ENCODE measurements at regions not wholly inside any gene's neighbourhood (a gene's known extent, or its start where the extent isn't known, plus 50 kb on each side); places are given as distances from the start of the nearest gene placed in this dataset.

DNA sequence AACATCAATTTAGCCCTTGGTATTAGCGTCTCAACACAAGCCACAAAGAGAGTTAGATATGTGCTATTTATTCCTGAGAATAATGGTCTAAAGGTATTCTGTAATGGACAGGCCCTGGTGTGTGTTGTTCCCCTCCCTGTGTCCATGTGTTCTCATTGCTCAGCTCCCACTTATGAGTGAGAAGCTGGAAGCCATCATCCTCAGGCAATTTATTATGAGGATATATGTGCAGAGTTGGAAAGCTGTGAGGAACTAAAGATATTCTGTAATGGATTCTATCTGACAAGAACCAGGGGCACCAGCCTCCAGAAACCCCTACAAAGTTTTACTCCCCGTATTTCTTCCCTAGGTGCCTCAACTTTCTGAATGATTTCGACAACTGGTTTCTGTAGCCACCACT lies 210.8 kb downstream of the GRIN2B start:
- no peaks in the 10 kb centered on the region for H3K4me1 ChIP-seq
- DNase-seq (ENCODE audit: low spot score in 2 of 2), result no peak
- no peak overlapping the region for H3K4me3 ChIP-seq
- H3K36me3 ChIP-seq, result no peaks in the 10 kb centered on the region
- TF ChIP-seq CTCF (IDR thresholded peaks at IDR 0.05), result no peak
- no peak for TF ChIP-seq EP300 (IDR thresholded peaks at IDR 0.05)
- TF ChIP-seq POLR2A (IDR thresholded peaks at IDR 0.05), result no peak
- TF ChIP-seq POLR2AphosphoS5 (IDR thresholded peaks at IDR 0.05), result no peak
- H3K27me3 ChIP-seq, result no peaks in the 10 kb centered on the region
- no peak overlapping the region for H3K27ac ChIP-seq
- WGBS, result 76% methylated on average over 3 of the region's 3 CpGs
- H3K9me3 ChIP-seq, result no peaks in the 10 kb centered on the region

- Histone ChIP-seq H3K27me3 (no peaks in the 10 kb centered on the region), H3K9me3 (no peaks in the 10 kb centered on the region), H3K36me3 (no peaks in the 10 kb centered on the region), H3K4me1 (no peaks in the 10 kb centered on the region), H3K4me3 (no peak overlapping the region), H3K27ac (no peak overlapping the region)
- no peak for TF ChIP-seq CTCF (IDR thresholded peaks at IDR 0.05)
- TF ChIP-seq POLR2A (IDR thresholded peaks at IDR 0.05), result no peak
- TF ChIP-seq POLR2AphosphoS5 (IDR thresholded peaks at IDR 0.05), result no peak
- no peak for TF ChIP-seq EP300 (IDR thresholded peaks at IDR 0.05)
- no peak for DNase-seq (ENCODE audit: low spot score in 2 of 2)
These were observed 211.4 kb downstream of the GRIN2B start for GRCh38 chr12:13769966-13770365.

DNA sequence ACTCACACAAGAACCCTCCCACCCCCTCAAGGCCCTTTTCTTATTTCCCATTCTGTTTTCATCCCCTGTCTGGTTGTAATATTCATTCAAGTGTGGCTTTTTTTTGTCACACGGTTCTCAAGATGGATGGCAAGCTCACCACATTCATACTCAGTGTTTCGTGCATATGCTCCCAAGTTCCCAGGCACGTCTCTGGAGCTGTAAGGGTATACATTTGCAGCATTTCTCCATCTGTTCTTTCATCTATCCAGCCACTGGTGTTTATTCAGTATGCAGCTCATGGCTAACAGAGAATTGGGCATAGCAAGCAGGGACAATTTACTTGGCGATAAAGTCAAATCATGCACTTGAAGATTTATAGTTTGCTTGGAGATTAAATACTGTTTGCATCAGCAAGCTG lies 212.1 kb downstream of the GRIN2B start:
- H3K9me3 ChIP-seq, result no peaks in the 10 kb centered on the region
- no peak for DNase-seq (ENCODE audit: low spot score in 2 of 2)
- H3K4me1 ChIP-seq, result no peaks in the 10 kb centered on the region
- no peaks in the 10 kb centered on the region for H3K36me3 ChIP-seq
- H3K27ac ChIP-seq, result no peak overlapping the region
- no peaks in the 10 kb centered on the region for H3K27me3 ChIP-seq
- no peak overlapping the region for H3K4me3 ChIP-seq
- 69% methylated on average over 4 of the region's 4 CpGs for WGBS
- no peak for TF ChIP-seq CTCF (IDR thresholded peaks at IDR 0.05)
- TF ChIP-seq POLR2A (IDR thresholded peaks at IDR 0.05), result no peak
- TF ChIP-seq POLR2AphosphoS5 (IDR thresholded peaks at IDR 0.05), result no peak
- no peak for TF ChIP-seq EP300 (IDR thresholded peaks at IDR 0.05)

DNA sequence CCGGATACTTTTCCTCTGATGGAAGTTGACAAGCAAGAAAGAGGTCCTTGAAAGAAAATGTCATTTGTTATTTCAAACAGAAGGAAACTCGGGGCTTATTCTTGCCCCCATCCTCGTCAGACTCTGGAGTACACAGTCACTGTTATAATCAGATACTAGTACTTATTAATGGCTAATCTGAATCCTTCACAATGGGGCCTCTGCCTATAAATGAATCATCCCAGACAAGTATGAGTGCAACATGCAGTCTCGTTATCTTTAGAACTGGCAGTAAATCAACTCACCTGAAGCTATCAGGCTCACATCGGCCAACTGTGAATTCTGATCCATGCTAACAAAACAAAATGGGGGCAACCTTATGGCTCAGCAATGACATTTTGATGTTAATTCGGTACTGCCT lies 216.7 kb downstream of the GRIN2B start:
- Histone ChIP-seq H3K27me3 (peaks cover 1% of the 10 kb centered on the region), H3K4me1 (no peaks in the 10 kb centered on the region), H3K4me3 (no peak overlapping the region), H3K27ac (no peak overlapping the region), H3K36me3 (no peaks in the 10 kb centered on the region), H3K9me3 (no peaks in the 10 kb centered on the region)
- 57% methylated on average over 6 of the region's 6 CpGs for WGBS
- no peak for DNase-seq (ENCODE audit: low spot score in 2 of 2)
- TF ChIP-seq POLR2A (IDR thresholded peaks at IDR 0.05) (no peak), EP300 (IDR thresholded peaks at IDR 0.05) (no peak), CTCF (IDR thresholded peaks at IDR 0.05) (no peak)

DNA sequence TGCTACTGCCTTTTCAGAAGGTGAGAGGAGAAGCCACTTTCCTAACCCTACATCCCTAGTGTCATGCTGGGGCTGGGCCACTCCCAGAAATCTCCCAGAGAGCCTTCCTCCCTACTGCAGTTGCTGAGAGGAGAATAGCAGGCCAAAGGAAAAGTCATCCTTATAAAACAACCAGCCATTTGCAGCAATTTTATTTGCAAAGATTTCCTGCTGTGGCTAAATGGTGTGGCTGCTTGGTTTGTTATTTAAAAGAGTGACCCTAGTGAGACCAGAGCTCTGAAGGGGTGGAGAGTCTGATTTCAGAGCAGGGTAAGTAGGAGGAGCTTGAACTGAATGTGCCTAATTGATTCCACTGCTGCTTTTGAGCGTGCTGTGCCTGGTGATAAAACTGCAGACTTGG lies 232.0 kb downstream of the GRIN2B start:
- H3K27ac ChIP-seq, result no peak overlapping the region
- no peak overlapping the region for H3K4me3 ChIP-seq
- H3K4me1 ChIP-seq, result no peaks in the 10 kb centered on the region
- no peaks in the 10 kb centered on the region for H3K27me3 ChIP-seq
- TF ChIP-seq POLR2AphosphoS5 (IDR thresholded peaks at IDR 0.05), result no peak
- no peak for TF ChIP-seq CTCF (IDR thresholded peaks at IDR 0.05)
- no peak for TF ChIP-seq EP300 (IDR thresholded peaks at IDR 0.05)
- DNase-seq (ENCODE audit: low spot score in 2 of 2), result no peak
- WGBS, result 44% methylated on average over 1 of the region's 1 CpG
- no peaks in the 10 kb centered on the region for H3K9me3 ChIP-seq
- no peaks in the 10 kb centered on the region for H3K36me3 ChIP-seq
